HG03175 (cell line): ENCODE measurements at regions not wholly inside any gene's neighbourhood (a gene's known extent, or its start where the extent isn't known, plus 50 kb on each side); places are given as distances from the start of the nearest gene placed in this dataset.

Experiments
- ATAC-seq: cut with Tn5 transposase; IDR thresholded peaks from one replicate; pipeline ENCODE4 v1.9.1; 2021; ENCODE audit warnings: mild to moderate bottlenecking, moderate library complexity; ENCODE audit not compliant: unreplicated experiment

DNA sequence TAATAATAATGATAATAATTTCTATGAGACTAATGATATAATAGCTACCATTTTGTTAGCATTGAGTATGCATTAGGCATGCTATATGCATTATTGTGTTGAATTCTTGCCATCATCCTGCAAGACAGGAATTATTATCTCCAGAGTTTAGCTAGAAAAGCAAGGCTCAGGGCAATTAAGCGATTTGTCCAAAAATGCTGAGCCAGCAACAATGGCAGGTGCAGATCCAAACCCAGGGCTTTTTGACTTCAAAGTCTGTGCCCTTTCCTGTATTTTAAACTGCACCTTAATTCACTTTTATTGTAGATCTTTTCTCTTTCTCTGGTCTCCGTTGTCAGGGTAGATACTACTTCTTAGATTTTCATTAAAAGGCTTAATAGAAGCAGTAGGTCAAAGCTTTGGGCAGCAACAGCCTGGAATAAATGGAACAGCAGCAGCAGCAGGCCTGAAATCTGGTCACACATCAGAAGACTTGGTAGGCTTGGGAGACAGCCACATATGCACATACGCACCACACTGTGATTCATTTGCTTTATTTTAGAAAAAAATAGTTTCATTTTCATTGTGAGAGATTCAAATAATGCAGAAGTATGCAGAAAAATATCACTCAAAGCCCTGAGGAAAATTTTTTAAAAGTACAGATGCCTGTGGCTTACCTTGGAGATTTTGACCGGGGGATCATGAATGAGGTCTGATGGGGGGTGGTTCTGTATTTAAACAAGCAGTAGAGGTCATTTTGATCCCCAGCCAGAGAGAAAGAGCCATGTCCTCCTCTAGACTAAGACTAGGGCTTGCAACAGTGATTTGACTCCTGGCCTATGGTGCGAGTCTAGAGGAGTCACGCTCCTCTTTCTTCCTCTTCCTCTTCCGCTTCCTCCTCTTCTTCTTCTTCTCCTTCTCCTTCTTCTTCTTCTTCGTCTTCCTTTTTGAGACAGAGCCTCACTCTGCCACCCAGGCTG is 455.7 kb downstream of the TSN start:
- no peak for ATAC-seq

DNA sequence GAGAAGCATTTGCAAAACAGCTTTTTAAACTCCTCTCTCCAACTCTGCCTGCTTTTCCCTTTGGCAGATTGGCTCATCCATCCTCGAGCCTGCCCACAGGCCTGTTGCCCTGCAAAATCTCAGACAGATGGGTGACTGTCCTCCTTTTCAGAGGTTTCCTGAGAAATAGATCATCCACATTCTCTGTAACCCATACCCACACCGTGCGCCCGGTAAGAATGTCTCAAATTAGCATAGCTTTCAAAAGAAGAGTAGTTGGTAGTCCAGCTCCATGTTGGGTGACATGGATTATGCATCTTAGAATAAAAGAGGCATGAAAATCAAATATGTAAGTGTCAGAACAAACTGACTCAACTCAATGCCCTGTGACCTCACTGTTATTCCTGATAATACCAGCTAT is 457.9 kb downstream of the TSN start:
- ATAC-seq, result no peak

DNA sequence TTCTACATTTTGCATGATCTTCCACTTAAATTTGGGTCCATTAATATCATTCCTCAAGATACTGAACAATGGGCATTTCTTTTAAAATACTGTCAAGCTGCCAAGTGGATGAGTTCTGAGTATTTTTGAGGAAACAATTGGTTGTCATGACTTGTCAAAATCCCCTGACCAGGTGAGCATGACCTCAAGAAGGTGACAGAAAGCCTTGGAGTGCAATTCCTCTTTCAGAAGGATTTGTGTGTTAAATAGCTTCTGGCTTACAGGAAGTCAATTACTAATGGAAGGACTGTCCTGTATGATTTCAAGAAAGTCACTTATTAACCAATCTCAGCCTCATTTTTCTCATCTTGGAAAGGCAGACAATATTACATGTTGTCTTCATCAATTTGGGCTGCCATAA is 460.6 kb downstream of the TSN start:
- ATAC-seq, result no peak

DNA sequence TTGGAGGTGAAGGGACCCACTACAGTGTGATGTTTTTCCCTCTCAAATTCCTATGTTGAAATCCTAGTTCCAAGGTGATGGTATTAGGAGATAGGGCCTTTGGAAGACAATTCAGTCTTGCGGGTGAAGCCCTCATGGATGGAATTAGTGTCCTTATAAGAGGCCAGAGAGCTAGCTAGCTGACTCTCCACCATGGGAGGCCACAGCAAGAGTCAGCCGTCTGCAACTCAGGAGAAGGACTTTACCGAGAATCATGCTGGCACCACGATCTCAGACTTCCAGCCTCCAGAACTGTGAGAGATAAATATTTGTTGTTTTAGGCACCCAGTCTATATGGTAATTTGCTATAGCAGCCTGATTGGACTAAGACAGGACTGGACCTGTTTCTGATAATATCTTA is 461.4 kb downstream of the TSN start:
- no peak for ATAC-seq

DNA sequence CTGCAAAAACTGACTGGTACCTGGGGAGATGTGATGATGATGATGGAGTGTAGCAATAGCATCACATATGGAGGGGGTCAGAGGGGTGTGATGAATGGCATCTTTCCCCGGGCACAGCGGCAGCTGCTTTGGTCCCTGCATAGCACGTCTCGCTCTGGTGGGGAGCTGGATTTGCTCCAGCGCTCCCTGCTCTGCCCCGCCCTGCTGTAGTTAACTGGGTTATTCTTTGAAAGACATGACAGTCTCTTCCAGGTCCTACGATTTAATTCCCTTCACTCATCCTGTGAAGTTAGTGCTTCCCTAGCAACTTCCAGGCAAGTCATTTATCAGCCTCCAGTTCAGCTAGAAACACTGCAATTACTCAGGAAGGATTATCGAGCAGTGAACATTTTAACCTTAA is 463.1 kb downstream of the TSN start:
- ATAC-seq, result no peak

DNA sequence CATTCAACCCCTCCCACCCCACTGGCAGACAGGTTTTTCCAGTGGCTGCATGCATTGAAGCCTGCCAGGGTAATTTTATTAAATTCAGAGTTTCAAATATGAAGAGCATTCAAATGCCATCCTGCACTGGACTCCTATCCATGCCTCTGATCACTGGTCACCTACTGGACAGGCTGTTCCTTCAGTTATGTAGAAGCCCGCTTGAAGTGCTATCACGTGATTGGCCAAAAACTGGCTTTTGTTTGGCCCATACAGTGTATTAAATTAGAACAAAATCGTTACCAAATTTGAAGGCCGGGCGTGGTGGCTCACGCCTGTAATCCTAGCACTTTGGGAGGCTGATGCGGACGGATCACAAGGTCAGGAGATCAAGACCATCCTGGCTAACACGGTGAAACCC is 464.1 kb downstream of the TSN start:
- no peak for ATAC-seq

DNA sequence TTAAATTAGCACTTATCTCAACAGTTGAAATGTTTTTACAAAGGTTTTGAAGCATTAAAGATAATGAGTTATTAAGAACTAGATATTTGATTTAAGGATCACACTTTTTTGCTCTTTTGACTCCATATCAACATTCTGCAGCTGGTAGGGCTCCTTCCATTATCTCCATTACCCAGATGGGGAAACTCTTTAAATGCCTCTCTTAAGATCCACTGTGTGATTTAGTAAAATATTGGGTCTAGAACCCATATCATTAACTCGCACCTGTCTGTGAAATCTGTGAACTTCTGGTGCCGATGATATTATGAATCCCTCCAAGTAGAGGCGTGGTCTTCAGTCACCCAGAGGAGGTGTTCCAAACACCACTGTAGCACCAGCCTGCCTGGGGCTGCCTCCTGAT is 466.2 kb downstream of the TSN start:
- ATAC-seq, result no peak

DNA sequence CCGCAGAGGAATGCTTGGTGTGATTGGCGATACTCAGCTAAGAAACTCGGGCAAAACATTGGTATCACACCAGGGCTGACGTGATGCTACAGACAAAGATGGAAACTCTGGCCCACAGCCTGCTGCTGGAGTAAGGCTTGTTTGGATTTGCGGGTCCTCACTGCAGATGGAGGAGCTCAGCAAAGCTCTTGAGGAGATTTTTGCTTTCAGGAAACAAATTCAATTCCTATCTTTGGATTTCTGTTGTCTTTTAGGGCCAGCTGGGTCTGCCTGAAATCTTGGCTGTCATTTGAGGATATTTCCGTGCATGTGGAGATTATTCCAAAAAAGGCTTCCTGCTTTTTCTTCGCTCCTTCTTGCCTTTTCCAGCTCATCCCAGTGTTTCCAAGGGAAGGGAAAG is 475.8 kb downstream of the TSN start:
- ATAC-seq, result no peak

DNA sequence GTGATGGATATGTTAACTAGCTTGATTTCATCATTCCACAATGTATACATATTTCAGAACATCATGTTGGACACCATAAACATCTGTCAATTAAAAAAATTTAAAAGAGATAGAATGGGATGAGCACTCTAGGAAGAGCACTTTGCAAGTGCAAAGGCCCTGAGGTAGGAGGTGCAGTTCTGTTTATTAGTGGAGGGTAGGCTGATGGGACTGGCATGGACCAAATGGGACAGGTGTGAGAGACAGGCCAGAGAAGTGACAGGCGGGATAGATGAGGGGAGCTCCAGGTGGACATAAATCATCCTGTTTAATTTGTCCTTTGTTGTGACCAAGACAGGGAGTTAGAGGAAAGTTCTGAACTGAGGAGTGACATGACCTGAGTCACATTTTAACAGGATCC is 477.9 kb downstream of the TSN start:
- no peak for ATAC-seq

DNA sequence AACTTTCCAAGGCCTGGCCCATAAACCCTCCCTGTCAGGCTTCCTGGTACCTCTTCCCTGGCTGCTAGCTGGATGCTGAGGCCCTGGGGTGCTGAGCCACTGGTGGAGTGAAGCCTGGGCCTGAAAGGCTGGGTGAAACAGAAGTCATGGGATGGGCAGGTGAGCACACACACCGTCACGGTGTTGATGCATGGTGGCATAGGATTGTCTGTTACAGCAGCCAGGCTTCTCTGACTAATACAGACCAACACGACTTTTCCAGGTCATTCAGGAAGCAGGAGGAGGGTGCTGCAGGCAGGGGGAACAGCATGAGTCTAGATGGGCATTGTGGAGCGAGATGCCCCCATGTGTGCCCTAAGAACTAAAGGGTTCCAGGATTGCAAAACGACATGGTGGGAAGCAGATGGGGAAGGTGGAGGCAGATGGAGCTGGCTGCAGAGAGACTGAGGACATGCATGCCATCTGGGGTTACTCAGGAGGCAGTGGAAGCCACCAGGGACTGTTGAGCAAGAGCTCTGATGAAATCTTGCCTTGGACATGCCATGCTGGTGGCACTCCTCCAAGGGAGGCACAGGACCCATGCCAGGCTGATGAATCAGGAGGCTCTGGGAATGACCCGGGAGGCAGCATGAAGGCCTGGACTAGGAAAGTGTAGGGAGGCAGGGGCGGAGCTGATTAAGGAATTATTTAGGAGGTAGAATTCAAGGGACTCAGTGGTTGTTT is 480.9 kb downstream of the TSN start:
- ATAC-seq, result no peak

DNA sequence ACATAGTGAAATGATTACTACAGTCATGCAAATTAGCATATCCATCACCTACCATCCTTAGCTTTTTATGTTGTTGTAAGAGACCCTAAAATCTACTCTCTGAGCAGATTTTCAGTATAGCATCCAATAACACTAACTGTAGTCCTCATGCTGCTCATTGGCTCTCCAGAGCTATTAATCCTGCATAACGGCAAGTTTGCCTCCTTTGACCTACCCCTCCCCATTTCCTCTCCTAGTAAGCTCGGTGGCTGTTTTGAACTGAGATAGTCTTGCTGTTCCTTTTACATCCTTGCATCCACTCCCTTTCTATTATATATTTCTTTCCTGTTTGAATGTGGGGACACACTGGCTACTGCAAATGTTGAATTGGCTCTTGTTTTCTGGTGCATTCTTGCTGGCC is 481.5 kb downstream of the TSN start:
- no peak for ATAC-seq

DNA sequence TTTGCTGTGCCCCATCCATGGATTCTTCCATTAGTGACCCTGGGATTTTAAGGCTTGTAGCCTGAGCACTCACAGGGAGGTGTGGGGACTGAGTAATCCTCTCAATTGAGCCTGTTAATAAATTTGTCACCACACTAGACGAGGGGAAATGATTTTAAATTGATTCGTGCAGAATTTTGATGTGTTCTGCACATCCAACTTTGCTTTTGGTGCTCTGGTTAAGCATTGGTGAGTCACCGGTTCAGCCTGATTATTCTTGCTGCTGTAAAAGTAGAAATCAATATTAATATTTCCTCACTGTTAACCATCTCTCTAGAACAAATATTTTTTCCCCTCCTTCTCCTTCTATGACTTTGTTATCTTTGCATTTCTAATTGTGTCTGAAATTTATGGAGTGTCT is 482.0 kb downstream of the TSN start:
- ATAC-seq, result no peak

DNA sequence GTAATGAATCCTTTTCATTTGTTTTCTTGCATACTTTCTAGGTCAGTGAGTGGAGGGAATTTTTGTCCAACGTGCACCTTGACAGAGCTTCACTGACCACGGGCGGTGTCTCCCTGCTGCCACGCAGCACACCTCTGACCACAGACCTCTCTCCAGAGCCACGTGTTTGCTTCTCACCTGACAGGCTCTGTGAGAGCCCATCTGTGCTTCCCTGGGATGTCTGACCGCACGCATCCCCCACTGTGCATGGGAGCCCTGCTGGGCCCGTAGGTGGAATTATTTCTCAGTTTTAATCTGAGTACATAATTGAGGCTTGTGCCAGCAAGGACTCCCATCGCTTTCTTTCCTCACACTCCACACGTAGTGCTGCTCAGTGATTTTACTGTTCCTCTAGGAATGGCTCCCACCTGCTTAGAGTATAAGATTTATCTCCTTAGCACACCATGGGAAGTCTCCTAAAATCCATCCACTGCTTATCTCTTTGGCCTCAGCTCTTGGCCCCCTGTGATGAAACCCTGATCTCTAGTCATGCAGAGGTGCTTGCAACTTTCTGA is 482.6 kb downstream of the TSN start:
- no peak for ATAC-seq

DNA sequence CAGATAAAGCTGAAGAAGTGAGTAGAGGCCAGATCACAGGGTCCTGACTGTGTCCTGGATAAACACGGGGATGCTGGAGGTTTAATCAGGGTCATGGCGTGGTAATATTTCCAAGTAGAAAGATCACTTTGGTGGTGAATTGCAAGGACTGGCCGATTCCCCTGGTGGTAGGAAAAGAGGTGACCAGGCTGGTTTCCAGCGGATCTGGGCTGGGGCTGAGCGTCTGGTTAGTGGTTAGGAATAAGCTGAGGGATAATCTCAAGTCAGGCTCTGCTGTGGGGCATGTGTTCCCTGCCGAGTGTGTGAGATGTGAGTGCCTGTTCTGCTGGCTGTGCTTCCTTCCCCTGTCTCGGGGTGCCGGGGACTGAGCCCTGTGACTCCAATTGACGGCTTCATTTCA is 484.0 kb downstream of the TSN start:
- no peak for ATAC-seq

DNA sequence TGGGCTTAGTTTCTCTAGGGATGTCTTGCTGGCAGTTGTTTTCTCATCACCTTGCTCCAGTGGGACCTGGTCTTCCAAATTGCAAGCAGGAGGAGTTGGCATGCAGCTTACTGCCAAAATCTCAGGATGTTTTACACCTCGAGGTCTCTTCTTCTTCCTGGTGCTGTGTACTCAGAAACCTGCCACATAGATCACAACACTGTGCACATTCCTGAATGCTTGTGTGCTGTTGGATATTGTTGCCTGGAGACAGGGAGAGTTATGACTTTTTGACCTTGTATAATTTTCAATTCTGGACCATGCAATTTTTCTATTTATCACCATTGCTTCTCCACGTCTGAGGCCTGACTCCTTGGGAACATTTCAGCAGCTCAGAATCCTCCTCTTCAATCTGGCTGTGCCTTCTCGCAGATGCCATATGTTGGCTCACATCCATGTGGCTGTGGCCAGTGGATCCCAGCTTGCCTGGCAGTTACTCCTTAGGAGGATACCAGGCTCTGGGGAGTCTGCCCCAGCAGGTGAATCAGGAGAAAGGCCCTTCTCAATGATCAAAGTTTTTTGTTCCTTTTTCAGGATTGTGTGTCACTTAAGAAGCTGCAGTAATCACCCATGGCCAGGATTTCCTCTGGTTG is 489.3 kb downstream of the TSN start:
- no peak for ATAC-seq

DNA sequence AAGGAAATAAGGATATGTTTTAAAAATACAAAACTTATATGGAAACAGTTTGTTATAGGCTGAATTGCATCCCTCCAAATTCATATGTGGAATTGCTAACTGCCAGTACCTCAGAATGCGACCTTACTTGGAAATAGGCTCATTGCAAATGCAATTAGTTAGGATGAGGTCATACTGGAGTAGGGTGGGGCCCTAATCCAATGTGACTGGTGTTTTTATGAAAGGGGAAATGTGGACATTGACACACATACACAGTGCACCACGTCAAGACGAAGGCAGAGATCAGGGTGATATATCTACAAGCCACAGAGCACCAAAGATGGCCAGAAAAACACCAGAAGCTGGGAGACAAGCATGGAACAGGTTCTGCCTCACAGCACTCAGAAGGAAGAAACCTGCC is 494.2 kb downstream of the TSN start:
- no peak for ATAC-seq

DNA sequence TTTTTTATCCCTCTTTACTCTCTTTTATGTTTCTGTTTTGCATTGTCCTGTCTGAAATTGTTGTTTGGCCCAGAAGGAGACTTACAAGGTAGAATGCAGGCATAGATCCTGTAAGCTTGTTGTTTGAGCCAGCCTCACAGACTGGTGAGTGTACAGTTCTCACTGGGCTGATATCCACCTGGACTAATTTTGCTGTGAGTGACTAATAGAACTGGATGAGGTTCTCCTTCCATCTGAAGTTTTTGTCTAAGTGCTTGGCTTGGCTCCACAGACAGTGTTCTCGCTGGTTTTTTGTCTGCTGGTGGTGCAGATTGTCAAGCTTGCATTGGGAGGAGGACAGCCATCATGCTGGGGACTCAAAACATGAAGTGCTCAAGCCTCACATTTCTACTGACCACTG is 495.7 kb downstream of the TSN start:
- ATAC-seq, result no peak

DNA sequence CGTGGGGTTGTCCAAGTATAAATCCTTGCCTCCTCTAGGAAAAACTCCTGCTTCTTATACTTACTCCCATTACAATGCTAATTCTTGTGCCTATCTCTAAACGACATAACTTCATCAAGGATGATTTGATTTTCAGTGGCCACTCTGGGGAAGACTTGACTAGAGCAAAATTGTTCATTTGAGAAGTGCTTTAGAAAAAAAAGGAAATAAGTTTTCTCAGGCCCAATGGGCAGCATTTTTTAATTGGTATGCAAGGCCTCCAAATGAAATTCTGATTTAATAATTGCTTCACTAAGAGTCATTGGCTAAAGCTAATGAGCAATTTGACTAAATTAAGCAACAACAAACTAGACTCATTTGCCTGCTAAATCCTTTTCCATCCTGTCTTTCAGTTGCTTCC is 496.1 kb downstream of the TSN start:
- ATAC-seq, result no peak

DNA sequence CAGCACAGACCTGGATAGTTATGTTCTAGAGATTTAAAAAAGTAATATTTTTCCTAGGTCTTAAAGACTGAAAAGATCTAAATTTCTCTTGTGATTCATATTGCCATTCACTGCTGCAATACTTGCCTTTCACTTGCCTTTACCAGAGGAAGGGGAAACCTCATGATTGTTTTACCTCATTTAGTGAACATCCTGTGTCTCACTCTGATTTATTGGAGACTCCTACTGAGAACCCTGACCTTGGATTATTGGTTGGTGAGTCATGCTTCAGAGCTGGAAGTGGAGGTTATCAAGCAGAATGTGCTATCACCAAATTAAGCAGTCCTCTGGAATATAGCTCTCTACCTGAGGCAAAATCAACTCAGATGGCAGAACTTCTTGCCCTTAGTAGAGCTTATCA is 500.5 kb downstream of the TSN start:
- ATAC-seq, result no peak

DNA sequence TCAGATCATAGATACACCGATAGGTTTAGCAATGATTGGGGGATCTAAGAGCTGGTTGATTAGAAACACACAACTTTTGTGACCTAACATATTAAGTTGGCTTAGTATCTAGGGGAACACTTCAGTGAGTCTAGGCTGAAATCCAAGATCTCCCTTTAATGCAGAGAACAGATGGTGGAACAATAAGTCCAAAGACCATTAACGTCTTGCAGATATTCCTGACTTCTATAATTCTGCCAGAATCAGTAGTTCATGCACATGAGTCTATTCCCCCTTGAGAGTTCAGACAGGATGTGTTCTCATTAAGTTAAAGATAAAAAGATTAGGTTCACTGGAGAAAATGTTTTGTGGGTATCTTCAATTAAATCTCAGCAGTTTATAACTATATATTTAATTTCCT is 506.5 kb downstream of the TSN start:
- no peak for ATAC-seq

DNA sequence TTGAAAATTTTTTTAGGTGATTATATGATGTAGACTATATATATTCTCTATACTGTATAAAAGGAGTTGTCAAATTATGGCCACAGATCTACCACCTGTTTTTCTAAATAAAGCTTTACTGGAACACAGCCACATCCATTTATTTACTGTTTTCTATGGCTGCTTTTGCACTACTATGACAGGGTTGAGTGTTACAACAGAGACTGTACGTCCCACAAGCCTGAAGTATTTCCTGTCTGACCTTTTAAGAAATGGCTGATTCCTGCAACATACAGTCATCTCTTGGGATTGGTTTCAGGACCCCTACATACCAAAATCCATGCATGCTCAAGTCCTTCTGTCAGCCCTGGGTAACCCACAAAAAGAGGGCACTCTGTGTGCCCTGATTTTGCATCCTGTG is 508.3 kb downstream of the TSN start:
- ATAC-seq, result no peak

DNA sequence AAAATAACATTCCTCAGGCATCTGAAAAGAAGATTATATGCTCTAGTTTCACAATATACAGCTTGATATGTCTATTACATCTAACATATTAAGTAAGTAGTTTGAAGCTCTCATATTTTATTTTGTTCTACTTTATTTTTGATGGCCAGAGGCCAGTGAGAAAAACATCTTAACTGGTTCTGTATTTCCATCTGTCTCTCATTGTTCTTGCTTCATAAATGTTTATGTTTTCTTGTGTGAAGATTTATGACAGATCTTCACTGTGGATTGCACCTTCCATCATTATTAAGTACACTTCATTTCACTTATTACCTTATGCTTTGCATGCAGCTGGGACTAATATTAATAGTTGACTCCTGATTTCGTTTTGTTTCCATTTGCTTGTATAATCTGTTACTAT is 511.2 kb downstream of the TSN start:
- no peak for ATAC-seq
